ENCODE measurements at regions not wholly inside any gene's neighbourhood (a gene's known extent, or its start where the extent isn't known, plus 50 kb on each side); places are given as distances from the start of the nearest gene placed in this dataset.

DNA sequence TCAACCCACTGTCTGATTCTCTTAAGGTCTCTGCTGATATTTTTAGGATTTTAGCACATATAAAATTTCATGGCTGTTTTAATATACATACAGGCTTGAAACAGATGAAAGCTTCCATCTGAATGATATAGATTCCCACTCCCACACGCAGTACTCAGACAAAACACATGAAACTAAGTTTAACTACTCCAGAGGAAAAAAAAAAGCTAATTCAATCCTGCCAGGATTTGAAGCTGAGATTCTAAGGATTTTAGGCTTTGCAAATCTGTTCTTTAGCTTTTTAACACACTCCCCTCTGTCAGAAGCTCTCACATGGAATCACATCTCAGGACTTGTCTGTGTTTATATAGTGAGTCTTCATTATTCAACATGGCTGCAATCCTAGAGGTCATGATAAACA lies 217.3 kb downstream of the BCAT1 start:
- TF ChIP-seq, protein P1, sequence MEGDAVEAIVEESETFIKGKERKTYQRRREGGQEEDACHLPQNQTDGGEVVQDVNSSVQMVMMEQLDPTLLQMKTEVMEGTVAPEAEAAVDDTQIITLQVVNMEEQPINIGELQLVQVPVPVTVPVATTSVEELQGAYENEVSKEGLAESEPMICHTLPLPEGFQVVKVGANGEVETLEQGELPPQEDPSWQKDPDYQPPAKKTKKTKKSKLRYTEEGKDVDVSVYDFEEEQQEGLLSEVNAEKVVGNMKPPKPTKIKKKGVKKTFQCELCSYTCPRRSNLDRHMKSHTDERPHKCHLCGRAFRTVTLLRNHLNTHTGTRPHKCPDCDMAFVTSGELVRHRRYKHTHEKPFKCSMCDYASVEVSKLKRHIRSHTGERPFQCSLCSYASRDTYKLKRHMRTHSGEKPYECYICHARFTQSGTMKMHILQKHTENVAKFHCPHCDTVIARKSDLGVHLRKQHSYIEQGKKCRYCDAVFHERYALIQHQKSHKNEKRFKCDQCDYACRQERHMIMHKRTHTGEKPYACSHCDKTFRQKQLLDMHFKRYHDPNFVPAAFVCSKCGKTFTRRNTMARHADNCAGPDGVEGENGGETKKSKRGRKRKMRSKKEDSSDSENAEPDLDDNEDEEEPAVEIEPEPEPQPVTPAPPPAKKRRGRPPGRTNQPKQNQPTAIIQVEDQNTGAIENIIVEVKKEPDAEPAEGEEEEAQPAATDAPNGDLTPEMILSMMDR (CRISPR knock-in tag; IDR thresholded peaks at IDR 0.05) = no peak
- no peak for TF ChIP-seq ZNF629 (CRISPR knock-in tag; conservative IDR thresholded peaks at IDR 0.05)
- TF ChIP-seq TCF7 (IDR thresholded peaks at IDR 0.05; ENCODE audit: low read depth) = no peak
- TF ChIP-seq, protein P2, sequence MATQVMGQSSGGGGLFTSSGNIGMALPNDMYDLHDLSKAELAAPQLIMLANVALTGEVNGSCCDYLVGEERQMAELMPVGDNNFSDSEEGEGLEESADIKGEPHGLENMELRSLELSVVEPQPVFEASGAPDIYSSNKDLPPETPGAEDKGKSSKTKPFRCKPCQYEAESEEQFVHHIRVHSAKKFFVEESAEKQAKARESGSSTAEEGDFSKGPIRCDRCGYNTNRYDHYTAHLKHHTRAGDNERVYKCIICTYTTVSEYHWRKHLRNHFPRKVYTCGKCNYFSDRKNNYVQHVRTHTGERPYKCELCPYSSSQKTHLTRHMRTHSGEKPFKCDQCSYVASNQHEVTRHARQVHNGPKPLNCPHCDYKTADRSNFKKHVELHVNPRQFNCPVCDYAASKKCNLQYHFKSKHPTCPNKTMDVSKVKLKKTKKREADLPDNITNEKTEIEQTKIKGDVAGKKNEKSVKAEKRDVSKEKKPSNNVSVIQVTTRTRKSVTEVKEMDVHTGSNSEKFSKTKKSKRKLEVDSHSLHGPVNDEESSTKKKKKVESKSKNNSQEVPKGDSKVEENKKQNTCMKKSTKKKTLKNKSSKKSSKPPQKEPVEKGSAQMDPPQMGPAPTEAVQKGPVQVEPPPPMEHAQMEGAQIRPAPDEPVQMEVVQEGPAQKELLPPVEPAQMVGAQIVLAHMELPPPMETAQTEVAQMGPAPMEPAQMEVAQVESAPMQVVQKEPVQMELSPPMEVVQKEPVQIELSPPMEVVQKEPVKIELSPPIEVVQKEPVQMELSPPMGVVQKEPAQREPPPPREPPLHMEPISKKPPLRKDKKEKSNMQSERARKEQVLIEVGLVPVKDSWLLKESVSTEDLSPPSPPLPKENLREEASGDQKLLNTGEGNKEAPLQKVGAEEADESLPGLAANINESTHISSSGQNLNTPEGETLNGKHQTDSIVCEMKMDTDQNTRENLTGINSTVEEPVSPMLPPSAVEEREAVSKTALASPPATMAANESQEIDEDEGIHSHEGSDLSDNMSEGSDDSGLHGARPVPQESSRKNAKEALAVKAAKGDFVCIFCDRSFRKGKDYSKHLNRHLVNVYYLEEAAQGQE (IDR thresholded peaks at IDR 0.05; ENCODE audit: borderline replicate concordance in 1 of 2, low read depth in 1 of 2, low read length in 2 of 2) = no peak
- no peak for TF ChIP-seq ZNF24 (IDR thresholded peaks at IDR 0.05)
- no peak for TF ChIP-seq MYC (CRISPR knock-in tag; IDR thresholded peaks at IDR 0.05; ENCODE audit: borderline replicate concordance)
- TF ChIP-seq ZNF30 (CRISPR knock-in tag; IDR thresholded peaks at IDR 0.05) = no peak
- TF ChIP-seq, protein P3, sequence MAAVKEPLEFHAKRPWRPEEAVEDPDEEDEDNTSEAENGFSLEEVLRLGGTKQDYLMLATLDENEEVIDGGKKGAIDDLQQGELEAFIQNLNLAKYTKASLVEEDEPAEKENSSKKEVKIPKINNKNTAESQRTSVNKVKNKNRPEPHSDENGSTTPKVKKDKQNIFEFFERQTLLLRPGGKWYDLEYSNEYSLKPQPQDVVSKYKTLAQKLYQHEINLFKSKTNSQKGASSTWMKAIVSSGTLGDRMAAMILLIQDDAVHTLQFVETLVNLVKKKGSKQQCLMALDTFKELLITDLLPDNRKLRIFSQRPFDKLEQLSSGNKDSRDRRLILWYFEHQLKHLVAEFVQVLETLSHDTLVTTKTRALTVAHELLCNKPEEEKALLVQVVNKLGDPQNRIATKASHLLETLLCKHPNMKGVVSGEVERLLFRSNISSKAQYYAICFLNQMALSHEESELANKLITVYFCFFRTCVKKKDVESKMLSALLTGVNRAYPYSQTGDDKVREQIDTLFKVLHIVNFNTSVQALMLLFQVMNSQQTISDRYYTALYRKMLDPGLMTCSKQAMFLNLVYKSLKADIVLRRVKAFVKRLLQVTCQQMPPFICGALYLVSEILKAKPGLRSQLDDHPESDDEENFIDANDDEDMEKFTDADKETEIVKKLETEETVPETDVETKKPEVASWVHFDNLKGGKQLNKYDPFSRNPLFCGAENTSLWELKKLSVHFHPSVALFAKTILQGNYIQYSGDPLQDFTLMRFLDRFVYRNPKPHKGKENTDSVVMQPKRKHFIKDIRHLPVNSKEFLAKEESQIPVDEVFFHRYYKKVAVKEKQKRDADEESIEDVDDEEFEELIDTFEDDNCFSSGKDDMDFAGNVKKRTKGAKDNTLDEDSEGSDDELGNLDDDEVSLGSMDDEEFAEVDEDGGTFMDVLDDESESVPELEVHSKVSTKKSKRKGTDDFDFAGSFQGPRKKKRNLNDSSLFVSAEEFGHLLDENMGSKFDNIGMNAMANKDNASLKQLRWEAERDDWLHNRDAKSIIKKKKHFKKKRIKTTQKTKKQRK (IDR thresholded peaks at IDR 0.05; ENCODE audit: low read length) = no peak
- no peak for TF ChIP-seq ZNF792 (CRISPR knock-in tag; IDR thresholded peaks at IDR 0.05)
- TF ChIP-seq PHB2 (IDR thresholded peaks at IDR 0.05; ENCODE audit: partially characterized antibody) = no peak
- TF ChIP-seq ZNF253 (CRISPR knock-in tag; IDR thresholded peaks at IDR 0.05; ENCODE audit: borderline replicate concordance) = no peak
- TF ChIP-seq ZNF292 (CRISPR knock-in tag; IDR thresholded peaks at IDR 0.05; ENCODE audit: borderline replicate concordance, low read depth) = no peak

Measured in HepG2 (cell line).